ENCODE measurements at regions not wholly inside any gene's neighbourhood (a gene's known extent, or its start where the extent isn't known, plus 50 kb on each side); places are given as distances from the start of the nearest gene placed in this dataset.
"Not testable (repeated sequence)": the region's sequence is repeated elsewhere in the genome, so short reads cannot be mapped to it uniquely, and the experiment has no call there.

- ChIA-PET POLR2A (no interaction called here), CTCF (no interaction called here)
- TF ChIP-seq RFX5 (IDR thresholded peaks at IDR 0.05): no peak
- TF ChIP-seq EHF (CRISPR knock-in tag; IDR thresholded peaks at IDR 0.05): no peak
- TF ChIP-seq SMC3 (IDR thresholded peaks at IDR 0.05): no peak
- TF ChIP-seq GATA3 (IDR thresholded peaks at IDR 0.05; ENCODE audit: borderline replicate concordance): no peak
- no peak for TF ChIP-seq CBX8 (IDR thresholded peaks at IDR 0.05)
- TF ChIP-seq FOSB (CRISPR knock-in tag; IDR thresholded peaks at IDR 0.05): no peak
- no peak for TF ChIP-seq JUN (IDR thresholded peaks at IDR 0.05)
- no peak for TF ChIP-seq KDM5A (IDR thresholded peaks at IDR 0.05)
- no peak for TF ChIP-seq CTCF (IDR thresholded peaks at IDR 0.05)
- TF ChIP-seq PBX3 (IDR thresholded peaks at IDR 0.05): no peak
- no peak for TF ChIP-seq TP53 (CRISPR knock-in tag; IDR thresholded peaks at IDR 0.05)
- no peak for TF ChIP-seq RAD21 (conservative IDR thresholded peaks at IDR 0.05 in 1 of 2, IDR thresholded peaks at IDR 0.05 in 1 of 2)
- TF ChIP-seq RCOR1 (IDR thresholded peaks at IDR 0.05; ENCODE audit: low read depth, low read length): no peak
- no peak for TF ChIP-seq KDM1A (IDR thresholded peaks at IDR 0.05; ENCODE audit: low read depth)
- TF ChIP-seq E2F6 (IDR thresholded peaks at IDR 0.05; ENCODE audit: borderline replicate concordance, low read depth): no peak
- no peak for TF ChIP-seq MAFK (IDR thresholded peaks at IDR 0.05; ENCODE audit: partially characterized antibody)
- no peak for TF ChIP-seq ATOH8 (CRISPR knock-in tag; IDR thresholded peaks at IDR 0.05; ENCODE audit: low read depth)
- no peak for TF ChIP-seq FOSL2 (IDR thresholded peaks at IDR 0.05)
- TF ChIP-seq FOSL2 (CRISPR knock-in tag; IDR thresholded peaks at IDR 0.05): no peak
- WGBS (ENCODE audit: missing lambda C conversion rate): 6% methylated on average over 2 of the region's 2 CpGs
- DNase-seq (ENCODE audit: low read depth in 1 of 2, low spot score in 1 of 2): no peak
- no peaks in the 10 kb centered on the region for H3K9me3 ChIP-seq
- no peak overlapping the region for H3K27ac ChIP-seq
- no peaks in the 10 kb centered on the region for H3K4me1 ChIP-seq
- no peak overlapping the region for H3K4me2 ChIP-seq
- H3K4me3 ChIP-seq: no peak overlapping the region
- no peak for FAIRE-seq
- no peak for ATAC-seq
Measured at GRCh38 chr3:89957451-89957850, 850.0 kb downstream of the EPHA3 start.

- H3K4me1 ChIP-seq; ATAC-seq; DNase-seq (ENCODE audit: low read depth in 1 of 2, low spot score in 1 of 2); H3K9me3 ChIP-seq; H3K27ac ChIP-seq; H3K4me3 ChIP-seq; FAIRE-seq; H3K4me2 ChIP-seq; POLR2A ChIA-PET; CTCF ChIA-PET: not testable (repeated sequence)
- WGBS (ENCODE audit: missing lambda C conversion rate): 0% methylated on average over 6 of the region's 9 CpGs
Measured at GRCh38 chr3:89958163-89958562, 850.7 kb downstream of the EPHA3 start.

GRCh38 chr3:89964347-89964746 lies 856.9 kb downstream of the EPHA3 start:
- Histone ChIP-seq H3K9me3 (no peaks in the 10 kb centered on the region), H3K4me1 (no peaks in the 10 kb centered on the region), H3K4me2 (no peak overlapping the region), H3K4me3 (no peak overlapping the region), H3K27ac (no peak overlapping the region)
- CTCF ChIA-PET: no interaction called here
- DNase-seq (ENCODE audit: low read depth in 1 of 2, low spot score in 1 of 2) (no peak), ATAC-seq (no peak), FAIRE-seq (no peak)
- TF ChIP-seq BCL3 (IDR thresholded peaks at IDR 0.05) (no peak), USF2 (IDR thresholded peaks at IDR 0.05) (no peak), CTCF (IDR thresholded peaks at IDR 0.05) (no peak), CBX2 (IDR thresholded peaks at IDR 0.05; ENCODE audit: borderline replicate concordance, low read depth) (no peak), FOSB (CRISPR knock-in tag; IDR thresholded peaks at IDR 0.05) (no peak), ESRRA (IDR thresholded peaks at IDR 0.05; ENCODE audit: borderline replicate concordance, low read length) (no peak)
- POLR2A ChIA-PET: no interaction called here
